ENCODE measurements at regions not wholly inside any gene's neighbourhood (a gene's known extent, or its start where the extent isn't known, plus 50 kb on each side); places are given as distances from the start of the nearest gene placed in this dataset.
A peak's percentile ranks its signal among the peaks of the same experiment; 100 is the strongest.
"Not testable (repeated sequence)": the region's sequence is repeated elsewhere in the genome, so short reads cannot be mapped to it uniquely, and the experiment has no call there.

DNA sequence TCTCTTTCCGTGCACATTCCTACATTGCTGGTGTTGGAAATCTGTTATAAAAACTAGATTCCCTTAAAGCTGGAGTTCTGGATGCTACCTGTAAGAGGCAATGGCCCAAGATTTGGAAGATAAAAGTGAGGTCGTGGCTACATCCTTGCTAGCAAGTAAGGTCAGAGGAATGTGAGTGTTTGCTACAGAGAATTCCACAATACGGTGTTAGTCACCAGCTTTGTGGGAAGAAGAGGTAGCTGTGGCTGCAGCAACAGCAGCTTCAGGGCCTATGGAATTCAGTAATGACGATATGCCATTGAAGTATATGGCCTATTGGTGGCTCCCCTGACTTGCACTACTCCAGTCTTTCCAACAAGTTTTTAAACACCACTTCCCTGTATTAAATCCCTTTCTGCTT, 227.7 kb upstream of the TMEM260 start:
- no peak for DNase-seq

DNA sequence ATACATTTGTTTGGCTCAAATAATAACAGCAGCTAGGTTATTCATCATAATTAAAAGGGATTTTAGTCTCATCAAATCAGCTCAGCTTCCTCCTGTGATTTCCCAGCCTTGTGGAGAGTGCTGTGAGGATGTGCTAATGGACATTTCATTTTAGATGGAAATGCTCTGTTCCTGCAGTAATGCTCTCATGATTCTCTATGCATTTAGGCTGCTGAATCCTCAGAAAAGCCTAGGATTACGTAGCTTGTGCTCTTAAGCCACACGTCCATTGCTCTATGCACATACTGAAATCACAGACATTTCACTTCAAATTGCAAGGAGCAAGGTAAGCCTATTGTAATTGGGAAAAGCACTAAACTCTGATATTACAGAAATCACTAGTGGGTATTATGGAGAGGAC, 226.6 kb upstream of the TMEM260 start:
- no peak for DNase-seq

- no peak for DNase-seq
These were observed 222.2 kb upstream of the TMEM260 start for GRCh38 chr14:56357428-56357827.

DNA sequence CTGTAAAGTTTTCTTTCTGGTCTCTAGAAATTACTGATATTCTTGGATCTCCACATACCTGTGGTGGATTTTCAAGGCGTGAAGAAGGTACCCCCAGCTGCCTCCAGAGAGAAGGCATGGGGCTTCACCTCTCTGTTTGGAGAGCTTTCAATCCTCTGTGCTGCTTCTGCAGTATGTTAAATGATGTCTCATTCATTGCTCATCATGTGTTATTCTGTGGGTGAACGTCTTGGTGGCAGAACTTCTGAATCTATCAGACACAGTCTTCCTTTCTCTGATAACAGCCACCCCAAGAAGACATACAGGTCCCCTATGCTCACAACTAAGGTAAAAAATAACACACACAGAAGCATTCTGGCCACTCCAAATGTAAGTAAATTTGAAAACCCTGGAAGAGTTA, 221.3 kb upstream of the TMEM260 start:
- DNase-seq = no peak

DNA sequence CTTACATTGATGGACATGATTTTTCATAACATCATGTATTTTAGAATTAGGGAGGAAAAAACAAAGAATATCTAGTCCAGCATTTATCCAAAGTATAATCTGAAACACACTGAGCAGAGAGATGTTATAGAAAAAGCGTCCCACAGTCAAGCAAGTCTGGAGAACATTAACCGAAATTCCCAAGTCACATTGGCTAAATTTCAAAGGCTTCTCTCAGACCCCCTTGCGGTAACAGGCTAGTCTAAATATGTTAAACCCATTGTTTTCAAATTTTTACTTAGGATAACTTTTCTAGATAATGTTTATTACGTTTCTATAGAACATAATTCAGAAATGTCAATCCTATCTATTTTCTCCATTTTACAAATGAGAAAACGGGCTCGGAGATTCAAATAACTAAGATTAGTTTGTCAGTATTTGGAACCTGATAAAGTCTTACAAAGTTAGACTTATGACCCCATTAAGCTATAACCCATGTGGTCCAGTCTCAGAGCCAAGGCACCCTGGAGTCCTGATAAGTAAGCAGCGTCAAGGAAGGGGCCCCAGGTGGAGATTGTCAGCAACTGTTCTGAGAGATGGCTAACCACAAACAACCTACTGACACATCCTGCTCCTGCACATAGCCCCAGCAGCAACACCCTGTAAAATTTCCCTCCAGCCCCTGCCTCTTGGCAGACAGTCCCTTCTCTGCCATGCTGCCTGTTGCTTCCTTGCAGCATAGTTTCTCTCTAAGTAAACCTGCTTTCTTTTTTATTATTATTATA, 220.6 kb upstream of the TMEM260 start:
- DNase-seq = no peak

- not testable (repeated sequence) for DNase-seq
These were observed 213.9 kb upstream of the TMEM260 start for GRCh38 chr14:56365663-56366062.

DNA sequence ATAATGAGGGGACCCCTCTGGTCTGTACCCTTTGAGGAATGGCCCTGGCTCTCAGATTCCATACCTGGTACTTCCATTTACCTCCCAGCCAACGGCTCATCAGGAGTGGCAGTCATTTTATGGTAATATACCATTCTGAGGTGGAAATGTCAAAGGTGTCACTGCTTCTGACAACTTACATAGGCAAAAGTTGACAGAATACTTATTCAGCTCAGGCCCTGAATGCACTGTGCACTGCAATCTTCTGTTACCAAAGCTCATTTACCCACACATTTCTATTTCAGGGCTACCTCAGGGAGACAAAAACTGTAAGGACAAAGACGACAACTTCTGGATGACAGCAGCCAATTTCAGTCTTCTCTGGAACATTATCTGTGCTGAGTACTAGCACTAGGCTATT, 212.2 kb upstream of the TMEM260 start:
- DNase-seq = no peak

- no peak for DNase-seq
These were observed 207.9 kb upstream of the TMEM260 start for GRCh38 chr14:56371737-56372136.

DNA sequence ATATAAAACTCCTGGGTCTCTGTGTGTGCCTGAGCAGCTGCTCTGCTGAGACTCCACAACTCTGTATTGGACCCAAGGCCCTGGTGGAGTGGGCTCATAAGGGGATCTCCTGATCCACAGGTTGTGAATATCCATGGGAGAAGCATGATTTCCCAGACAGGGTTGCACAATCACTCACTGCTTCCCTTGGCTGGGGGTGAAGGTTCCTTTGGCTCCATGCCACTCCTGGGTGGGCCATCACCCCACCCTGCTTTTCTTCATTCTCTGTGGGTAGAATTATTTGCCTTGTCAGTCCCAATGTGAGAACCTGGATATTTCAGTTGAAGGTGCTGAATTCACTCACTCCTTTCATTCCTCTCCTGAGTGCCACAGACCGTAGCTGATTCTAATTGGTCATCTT, 205.2 kb upstream of the TMEM260 start:
- no peak for DNase-seq

- DNase-seq = no peak
These were observed 201.6 kb upstream of the TMEM260 start for GRCh38 chr14:56378046-56378445.

DNA sequence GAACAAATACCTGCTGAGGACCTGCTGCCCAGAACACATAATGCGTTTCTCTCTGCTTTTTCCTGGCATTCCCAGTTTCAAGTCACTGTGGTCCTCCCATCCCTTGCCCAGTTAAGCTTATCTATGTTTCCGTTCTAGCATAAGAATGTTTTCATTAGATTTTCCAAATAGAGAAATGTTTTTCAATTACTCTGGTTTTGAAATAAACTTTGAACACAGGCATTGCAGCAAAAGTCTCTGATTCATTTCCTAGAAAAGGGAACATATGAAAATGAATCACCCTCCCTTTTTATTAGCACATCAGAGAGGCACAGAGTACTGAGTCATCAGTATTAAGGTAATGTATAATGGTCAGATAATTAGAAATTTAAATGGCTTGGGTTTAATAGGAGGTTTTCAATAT, 201.1 kb upstream of the TMEM260 start:
- DNase-seq = no peak

DNA sequence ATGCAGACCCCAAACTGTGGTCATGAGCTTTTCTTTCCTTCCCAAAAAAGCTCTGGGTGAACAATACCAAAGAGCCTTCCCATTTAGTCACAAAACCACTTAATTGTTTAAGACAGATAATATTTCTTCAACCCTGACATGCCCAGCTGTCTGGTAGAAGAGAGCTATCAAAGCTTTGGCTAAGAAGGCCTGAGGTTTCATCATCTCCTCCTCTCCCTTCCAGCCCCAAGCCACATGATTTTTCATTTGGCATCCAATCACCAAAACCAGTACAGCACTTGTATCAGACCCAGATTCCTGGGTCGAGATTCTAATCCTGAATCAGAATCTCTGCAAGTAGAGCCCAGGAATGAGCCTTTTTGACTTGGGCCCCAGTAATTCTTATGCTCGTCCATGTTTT, 199.6 kb upstream of the TMEM260 start:
- DNase-seq = no peak

GRCh38 chr14:56386024-56386423, 193.6 kb upstream of the TMEM260 start:
- no peak for DNase-seq

GRCh38 chr14:56390859-56391258, 188.7 kb upstream of the TMEM260 start:
- no peak for DNase-seq

GRCh38 chr14:56394826-56395530, 184.6 kb upstream of the TMEM260 start:
- DNase-seq = no peak

GRCh38 chr14:56400109-56400825, 179.3 kb upstream of the TMEM260 start:
- no peak for DNase-seq

DNA sequence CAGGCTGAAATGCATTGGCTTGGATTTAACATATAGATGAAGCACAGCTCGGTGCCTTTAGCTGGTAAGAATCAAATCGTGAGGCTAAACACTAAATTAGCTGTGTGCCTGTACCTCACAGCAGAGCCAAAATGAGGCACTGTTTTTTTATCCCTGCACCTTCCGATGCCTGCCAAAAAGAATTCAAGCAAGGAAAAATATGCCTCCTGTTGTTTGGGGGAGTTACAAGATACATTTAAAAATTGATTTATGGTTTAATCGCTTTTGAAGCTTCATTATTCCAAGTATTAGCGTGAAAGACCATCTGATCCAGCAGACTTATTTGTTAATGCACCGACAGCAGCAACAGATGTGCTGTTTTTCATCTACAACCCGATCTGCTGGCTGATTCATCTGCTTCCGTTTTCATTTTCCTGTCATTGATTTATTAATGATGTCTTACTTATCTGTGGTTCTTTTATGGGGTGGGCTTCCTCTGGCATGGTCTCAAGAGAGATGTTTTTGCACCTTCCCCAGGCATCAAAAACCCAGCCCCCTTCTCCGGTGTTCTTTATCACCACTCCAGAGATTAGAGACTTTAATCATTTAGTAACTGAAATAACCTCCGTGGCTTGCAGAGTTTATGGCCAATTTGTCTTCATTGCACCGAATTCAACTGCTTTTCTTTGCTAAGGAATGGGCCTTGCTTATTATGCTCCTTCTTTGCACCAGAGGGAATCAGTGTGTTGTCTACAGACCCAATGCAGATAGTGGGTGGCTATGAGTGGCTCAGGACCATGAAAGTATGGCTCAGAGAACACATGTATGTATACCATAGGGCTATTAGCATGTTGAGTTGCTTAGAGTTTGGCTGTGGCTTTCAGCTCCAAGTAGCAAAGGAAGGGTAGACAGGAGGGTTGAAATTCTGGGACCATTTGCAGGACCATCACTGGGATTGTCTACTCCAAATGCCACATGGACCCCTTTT, 166.8 kb upstream of the TMEM260 start:
- peak; percentile 65 for DNase-seq

DNA sequence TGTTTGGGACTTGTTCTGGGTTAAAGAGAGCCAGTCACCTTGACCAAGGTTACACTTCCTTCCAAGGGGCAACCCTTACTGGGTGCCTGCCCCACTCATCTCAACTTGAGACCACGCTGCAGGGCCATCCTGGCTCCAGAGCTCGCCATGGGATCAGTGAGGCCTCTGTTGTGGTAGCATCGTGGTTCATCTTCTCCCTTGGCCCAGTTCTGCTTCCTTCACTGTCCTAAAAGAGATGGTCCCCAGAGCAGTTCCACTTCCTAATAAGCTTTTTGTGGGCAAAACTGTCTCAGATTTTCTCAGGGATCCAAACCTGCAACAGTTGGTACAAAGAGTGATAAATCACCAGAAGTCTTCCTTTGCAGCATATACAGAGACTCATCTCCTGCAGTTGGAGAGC, 165.9 kb upstream of the TMEM260 start:
- DNase-seq = no peak

- DNase-seq = no peak
These were observed 165.4 kb upstream of the TMEM260 start for GRCh38 chr14:56414236-56414635.

- DNase-seq = no peak
These were observed 163.4 kb upstream of the TMEM260 start for GRCh38 chr14:56416213-56416612.

GRCh38 chr14:56417173-56417572, 162.4 kb upstream of the TMEM260 start:
- DNase-seq = no peak

GRCh38 chr14:56419750-56420149, 159.8 kb upstream of the TMEM260 start:
- no peak for DNase-seq

DNA sequence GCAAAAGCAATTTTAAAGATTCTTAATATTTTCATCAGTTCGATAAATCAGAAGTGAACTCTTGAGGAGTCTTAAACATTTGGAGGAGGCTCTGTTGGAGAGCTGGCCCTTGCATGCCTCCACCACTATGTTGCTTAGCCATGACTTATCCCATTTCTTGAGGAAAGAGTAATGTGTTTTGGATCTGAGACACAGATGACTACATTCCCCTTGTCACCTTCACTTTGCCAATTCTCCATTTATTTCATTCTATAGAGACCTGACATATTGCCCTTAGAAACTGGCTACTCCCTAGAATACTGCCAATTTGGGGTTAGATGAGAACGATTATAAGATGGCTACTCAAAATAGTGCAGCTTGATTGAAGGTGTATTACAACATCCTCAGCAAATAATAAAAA, 157.4 kb upstream of the TMEM260 start:
- DNase-seq = no peak

Data from KG1 (cell line).